Tibial nerve (tissue), 4 donors: ENCODE measurements at regions not wholly inside any gene's neighbourhood (a gene's known extent, or its start where the extent isn't known, plus 50 kb on each side); places are given as distances from the start of the nearest gene placed in this dataset.

Source experiments
- DNase-seq, 2 donors: peaks; one replicate each; pipeline ENCODE4 v3.0.0-alpha.2; 2019; ENCODE audit warnings: low spot score in 2 of 2
- H3K27ac ChIP-seq, 4 donors: fragments of 200-600 bp; sonication (generic) in 3 of 4; one replicate each; pipeline ENCODE4 v1.5.1; 2017 to 2019; ENCODE audit warnings: mild to moderate bottlenecking in 1 of 4
- H3K27me3 ChIP-seq, 2 donors: fragments of 200-600 bp; sonication (generic) in 1 of 2; one replicate each; pipeline versions ENCODE4 v1.5.1 to v1.6.0; 2017 to 2019
- H3K36me3 ChIP-seq, 3 donors: fragments of 200-600 bp; sonication (generic); one replicate each; pipeline ENCODE4 v1.5.1; 2018 to 2019
- H3K4me1 ChIP-seq, 4 donors: fragments of 200-600 bp; sonication (generic) in 3 of 4; one replicate each; pipeline ENCODE4 v1.5.1; 2017 to 2019
- H3K4me3 ChIP-seq, 4 donors: fragments of 200-600 bp; sonication (generic) in 3 of 4; one replicate each; pipeline ENCODE4 v1.5.1; 2017 to 2019; ENCODE audit warnings: mild to moderate bottlenecking in 1 of 4, moderate library complexity in 1 of 4
- H3K9me3 ChIP-seq, 4 donors: fragments of 200-600 bp; sonication (generic) in 3 of 4; one replicate each; pipeline ENCODE4 v1.5.1; 2017 to 2019
- EP300 ChIP-seq, 2 donors: sonication (generic); formaldehyde crosslinking; IDR thresholded peaks; one replicate each; pipeline ENCODE4 v1.6.1; 2017; ENCODE audit warnings: antibody characterized with exemption in 2 of 2, mild to moderate bottlenecking in 1 of 2
- POLR2A ChIP-seq, 2 donors: fragments of 450-650 bp; IDR thresholded peaks; one replicate each; pipeline ENCODE4 v1.6.1; 2017; ENCODE audit warnings: antibody characterized with exemption in 2 of 2, mild to moderate bottlenecking in 2 of 2, moderate library complexity in 2 of 2
- WGBS, 2 donors: methylation state at CpG; one replicate each; pipeline ENCODE4 v1.1.5; 2018; 5-methylcytosine and 5-hydroxymethylcytosine counted together
- TF ChIP-seq, protein P1 (sequence below), 5 experiments: fragments of 200-600 bp in 3 of 5; fragments of 450-650 bp in 2 of 5; sonication (generic) in 3 of 5; IDR thresholded peaks; one replicate each; pipeline ENCODE4 v1.5.1; 2016 to 2019; ENCODE audit warnings: antibody characterized with exemption in 5 of 5, mild to moderate bottlenecking in 3 of 5, moderate library complexity in 2 of 5

DNA sequence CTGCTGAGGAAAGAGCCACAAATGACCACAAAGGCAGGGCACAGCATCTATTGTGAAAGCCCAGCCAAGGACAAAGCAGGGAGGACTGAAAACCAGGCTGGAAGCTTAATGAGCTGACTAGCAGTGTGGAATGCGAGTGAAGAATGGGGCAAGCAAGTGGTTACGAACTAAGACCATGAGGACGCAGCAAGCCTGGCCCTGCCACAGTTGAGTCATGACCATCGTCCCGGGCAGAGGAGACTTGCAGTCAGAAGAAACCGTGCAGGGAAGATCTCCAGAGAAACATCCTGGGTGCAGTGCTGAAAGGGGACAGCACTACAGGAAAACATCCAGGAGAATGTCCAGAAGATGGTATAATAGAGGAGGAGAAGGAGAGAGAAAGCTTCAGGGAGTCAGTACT lies 120.5 kb upstream of the GYPC start:
- Histone ChIP-seq H3K9me3 (no peaks in the 10 kb centered on the region), H3K27ac (no peak overlapping the region), H3K4me3 (no peak overlapping the region), H3K36me3 (no peaks in the 10 kb centered on the region), H3K27me3 (no peaks in the 10 kb centered on the region), H3K4me1 (no peaks in the 10 kb centered on the region)
- TF ChIP-seq POLR2A (IDR thresholded peaks at IDR 0.05) (no peak), EP300 (IDR thresholded peaks at IDR 0.05) (no peak)
- TF ChIP-seq, protein P1, sequence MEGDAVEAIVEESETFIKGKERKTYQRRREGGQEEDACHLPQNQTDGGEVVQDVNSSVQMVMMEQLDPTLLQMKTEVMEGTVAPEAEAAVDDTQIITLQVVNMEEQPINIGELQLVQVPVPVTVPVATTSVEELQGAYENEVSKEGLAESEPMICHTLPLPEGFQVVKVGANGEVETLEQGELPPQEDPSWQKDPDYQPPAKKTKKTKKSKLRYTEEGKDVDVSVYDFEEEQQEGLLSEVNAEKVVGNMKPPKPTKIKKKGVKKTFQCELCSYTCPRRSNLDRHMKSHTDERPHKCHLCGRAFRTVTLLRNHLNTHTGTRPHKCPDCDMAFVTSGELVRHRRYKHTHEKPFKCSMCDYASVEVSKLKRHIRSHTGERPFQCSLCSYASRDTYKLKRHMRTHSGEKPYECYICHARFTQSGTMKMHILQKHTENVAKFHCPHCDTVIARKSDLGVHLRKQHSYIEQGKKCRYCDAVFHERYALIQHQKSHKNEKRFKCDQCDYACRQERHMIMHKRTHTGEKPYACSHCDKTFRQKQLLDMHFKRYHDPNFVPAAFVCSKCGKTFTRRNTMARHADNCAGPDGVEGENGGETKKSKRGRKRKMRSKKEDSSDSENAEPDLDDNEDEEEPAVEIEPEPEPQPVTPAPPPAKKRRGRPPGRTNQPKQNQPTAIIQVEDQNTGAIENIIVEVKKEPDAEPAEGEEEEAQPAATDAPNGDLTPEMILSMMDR (IDR thresholded peaks at IDR 0.05) = no peak
- WGBS, 2 donors = 89% methylated on average over 6 of the region's 6 CpGs
- no peak for DNase-seq

DNA sequence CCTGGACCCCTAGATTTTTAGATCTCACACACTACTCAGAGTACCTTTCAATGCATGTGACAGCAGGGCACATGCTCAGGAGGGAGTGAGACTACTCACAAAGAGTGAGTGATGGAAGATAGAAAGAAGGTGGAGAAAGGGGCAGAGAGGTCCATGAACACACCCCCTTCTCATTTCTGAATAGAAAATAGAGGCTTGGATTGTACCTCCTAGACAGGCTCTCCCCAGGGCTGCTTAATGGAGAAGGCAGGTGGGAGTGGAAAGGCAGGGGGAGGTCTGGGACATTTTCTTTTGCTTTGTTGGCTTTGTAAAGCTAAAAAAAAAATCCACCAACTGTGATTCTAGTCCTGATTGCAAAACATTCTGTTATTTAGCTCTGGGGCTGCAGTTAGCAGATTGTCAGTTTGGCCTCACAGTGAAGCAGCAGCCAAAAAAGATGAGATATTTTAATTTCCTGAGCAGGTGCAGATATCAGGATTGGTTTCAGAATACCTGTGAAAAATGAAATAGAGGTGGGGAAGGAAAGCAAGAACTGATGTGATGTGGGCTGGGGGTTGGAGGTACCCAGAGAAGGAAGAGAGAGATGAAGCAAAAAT lies 119.3 kb upstream of the GYPC start:
- Histone ChIP-seq H3K4me3 (no peak overlapping the region), H3K9me3 (no peaks in the 10 kb centered on the region)
- DNase-seq = no peak

DNA sequence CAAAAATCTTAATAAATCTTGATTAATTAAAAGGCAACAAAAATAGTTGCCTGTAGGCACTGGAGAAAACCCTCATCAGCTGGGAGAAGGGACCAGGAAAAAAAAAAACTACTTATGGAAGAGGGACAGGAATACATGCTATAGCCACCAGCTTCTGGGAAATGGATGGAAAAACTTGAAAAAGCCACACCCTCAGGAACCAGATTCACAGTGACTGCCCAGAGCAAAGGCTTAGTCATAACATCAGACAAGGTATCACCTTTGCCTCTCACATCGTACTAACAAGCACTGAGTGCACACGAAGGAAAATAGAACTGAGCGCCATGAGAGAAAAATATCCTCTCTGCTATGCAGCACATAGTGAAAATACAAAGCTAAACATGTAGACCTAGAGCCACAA lies 116.9 kb upstream of the GYPC start:
- DNase-seq = no peak
- TF ChIP-seq, protein P1 (IDR thresholded peaks at IDR 0.05) = no peak
- Histone ChIP-seq H3K9me3 (peaks cover 0 to 14% (median 6%) of the 10 kb centered on the region in 4 donors), H3K4me3 (no peak overlapping the region), H3K27me3 (no peaks in the 10 kb centered on the region), H3K4me1 (no peaks in the 10 kb centered on the region), H3K36me3 (no peaks in the 10 kb centered on the region), H3K27ac (no peak overlapping the region)
- WGBS, 2 donors = 90 to 94% methylated on average over 3 of the region's 3 CpGs

More for the DNA sequence above, 119.3 kb upstream of the GYPC start:
- Histone ChIP-seq H3K27ac (no peak overlapping the region), H3K27me3 (no peaks in the 10 kb centered on the region), H3K36me3 (no peaks in the 10 kb centered on the region), H3K4me1 (no peaks in the 10 kb centered on the region)
- TF ChIP-seq, protein P1 (IDR thresholded peaks at IDR 0.05) = no peak
- TF ChIP-seq EP300 (IDR thresholded peaks at IDR 0.05) (no peak), POLR2A (IDR thresholded peaks at IDR 0.05) (no peak)

DNA sequence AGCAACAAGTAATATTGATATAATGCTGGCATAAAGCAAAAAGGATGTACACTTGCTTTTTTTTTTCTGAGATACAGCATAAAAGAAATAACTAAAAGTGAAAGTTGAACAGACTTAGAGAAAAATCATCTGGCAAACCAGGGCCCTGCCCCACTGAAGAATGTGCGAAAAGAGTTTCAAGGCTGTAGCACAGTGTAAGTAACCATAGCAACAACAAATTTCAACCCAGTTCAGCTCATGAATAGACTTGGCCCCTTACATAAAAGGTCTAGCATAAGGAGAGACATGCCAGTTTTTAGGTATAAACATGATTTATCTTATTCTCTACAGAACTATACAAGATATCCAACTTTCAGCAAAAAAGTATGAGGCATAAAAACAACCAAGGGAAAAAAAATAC lies 113.7 kb upstream of the GYPC start:
- TF ChIP-seq EP300 (IDR thresholded peaks at IDR 0.05) = no peak
- TF ChIP-seq, protein P1 (IDR thresholded peaks at IDR 0.05) = no peak
- TF ChIP-seq POLR2A (IDR thresholded peaks at IDR 0.05) = no peak
- no peak for DNase-seq
- H3K4me3 ChIP-seq = no peak overlapping the region
- 85 to 95% methylated on average over 1 of the region's 1 CpG for WGBS, 2 donors
- H3K4me1 ChIP-seq = no peaks in the 10 kb centered on the region
- H3K27ac ChIP-seq = no peak overlapping the region
- H3K9me3 ChIP-seq = peaks cover 0 to 14% (median 6%) of the 10 kb centered on the region in 4 donors
- no peaks in the 10 kb centered on the region for H3K36me3 ChIP-seq
- no peaks in the 10 kb centered on the region for H3K27me3 ChIP-seq

DNA sequence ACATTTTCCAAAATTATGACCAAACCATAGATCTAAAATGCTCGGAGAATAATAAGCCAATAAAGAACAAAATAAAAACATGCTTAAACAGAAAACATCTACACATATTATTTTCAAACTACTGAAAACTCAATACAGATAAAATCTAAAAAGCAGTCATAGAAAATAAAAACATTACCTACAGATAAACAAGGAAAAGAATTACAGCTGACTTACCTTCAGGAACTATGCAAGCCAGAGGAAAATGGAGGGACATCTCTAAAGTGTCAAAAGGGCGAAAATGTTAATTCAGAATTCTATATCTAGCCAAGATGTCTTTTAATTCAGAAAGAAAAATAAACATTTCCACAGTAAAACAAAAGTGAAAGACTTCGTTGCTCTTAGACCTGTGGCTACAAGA lies 112.9 kb upstream of the GYPC start:
- 65 to 85% methylated on average over 3 of the region's 3 CpGs for WGBS, 2 donors
- H3K9me3 ChIP-seq = peaks cover 0 to 14% (median 6%) of the 10 kb centered on the region in 4 donors
- no peaks in the 10 kb centered on the region for H3K27me3 ChIP-seq
- H3K36me3 ChIP-seq = no peaks in the 10 kb centered on the region
- H3K4me3 ChIP-seq = no peak overlapping the region
- H3K27ac ChIP-seq = no peak overlapping the region
- no peaks in the 10 kb centered on the region for H3K4me1 ChIP-seq
- DNase-seq = no peak
- no peak for TF ChIP-seq POLR2A (IDR thresholded peaks at IDR 0.05)
- no peak for TF ChIP-seq EP300 (IDR thresholded peaks at IDR 0.05)
- TF ChIP-seq, protein P1 (IDR thresholded peaks at IDR 0.05) = no peak
